GM21390 (cell line): ENCODE measurements at regions not wholly inside any gene's neighbourhood (a gene's known extent, or its start where the extent isn't known, plus 50 kb on each side); places are given as distances from the start of the nearest gene placed in this dataset.

Experiments used
- ATAC-seq: cut with Tn5 transposase; IDR thresholded peaks from one replicate; pipeline ENCODE4 v1.9.1; 2021; ENCODE audit not compliant: unreplicated experiment

DNA sequence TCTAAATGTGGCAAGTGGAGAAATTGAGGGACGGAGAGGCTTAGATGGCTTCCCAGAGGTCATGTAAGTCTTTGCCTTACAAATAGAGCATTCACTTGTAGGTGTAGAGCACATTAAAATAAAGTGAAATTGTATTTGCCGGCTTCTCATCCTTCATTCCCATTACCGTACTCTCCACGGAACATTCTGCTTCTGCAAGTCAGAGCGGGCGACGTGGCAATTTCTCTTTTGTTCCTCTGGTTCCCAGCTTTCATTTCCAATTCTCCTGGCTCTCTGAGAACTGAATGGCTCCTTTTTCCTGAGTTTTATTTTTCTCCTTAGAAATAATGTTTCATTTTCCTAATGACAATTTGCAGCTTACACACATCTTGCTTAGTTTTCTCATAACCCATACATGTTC lies 51.3 kb upstream of the PFKP start:
- no peak for ATAC-seq

DNA sequence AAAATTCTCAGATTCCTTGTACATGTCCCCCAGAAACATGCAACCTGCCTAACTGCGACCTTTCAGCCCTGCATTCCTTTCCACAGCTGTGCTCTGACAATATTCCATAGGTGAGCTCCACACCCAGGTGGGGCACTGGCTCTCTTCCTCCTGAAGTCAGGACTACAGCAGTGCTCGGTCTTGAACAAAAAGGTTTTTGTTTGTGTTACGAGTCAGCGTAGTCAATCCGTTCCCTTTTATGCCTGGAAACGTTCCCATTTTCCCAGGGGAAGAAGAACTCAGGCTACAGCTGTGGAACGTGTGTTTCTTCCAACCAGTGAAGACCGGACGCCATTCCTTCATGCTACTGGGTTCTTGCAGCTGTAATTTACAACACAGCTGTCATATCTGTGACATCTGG lies 52.4 kb upstream of the PFKP start:
- ATAC-seq: no peak

DNA sequence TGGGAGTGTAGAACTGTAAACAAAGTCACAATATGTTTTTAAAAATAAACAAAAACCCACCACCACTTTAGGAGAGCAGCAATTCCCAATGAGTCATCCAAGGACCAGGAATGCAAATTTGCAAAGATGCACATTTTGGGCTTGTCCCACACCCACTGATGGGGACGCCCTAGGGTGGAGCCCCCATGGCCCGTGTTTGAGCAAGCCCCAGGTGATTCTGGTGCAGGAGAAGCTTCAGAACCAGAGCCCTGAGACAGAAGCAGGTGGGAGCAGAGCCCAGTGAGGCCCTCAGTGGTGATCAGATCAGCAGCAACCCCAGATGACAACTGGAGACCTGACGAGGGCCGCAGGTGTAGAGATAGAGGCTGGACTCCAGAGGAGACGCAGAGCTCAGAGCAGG lies 55.1 kb upstream of the PFKP start:
- no peak for ATAC-seq

DNA sequence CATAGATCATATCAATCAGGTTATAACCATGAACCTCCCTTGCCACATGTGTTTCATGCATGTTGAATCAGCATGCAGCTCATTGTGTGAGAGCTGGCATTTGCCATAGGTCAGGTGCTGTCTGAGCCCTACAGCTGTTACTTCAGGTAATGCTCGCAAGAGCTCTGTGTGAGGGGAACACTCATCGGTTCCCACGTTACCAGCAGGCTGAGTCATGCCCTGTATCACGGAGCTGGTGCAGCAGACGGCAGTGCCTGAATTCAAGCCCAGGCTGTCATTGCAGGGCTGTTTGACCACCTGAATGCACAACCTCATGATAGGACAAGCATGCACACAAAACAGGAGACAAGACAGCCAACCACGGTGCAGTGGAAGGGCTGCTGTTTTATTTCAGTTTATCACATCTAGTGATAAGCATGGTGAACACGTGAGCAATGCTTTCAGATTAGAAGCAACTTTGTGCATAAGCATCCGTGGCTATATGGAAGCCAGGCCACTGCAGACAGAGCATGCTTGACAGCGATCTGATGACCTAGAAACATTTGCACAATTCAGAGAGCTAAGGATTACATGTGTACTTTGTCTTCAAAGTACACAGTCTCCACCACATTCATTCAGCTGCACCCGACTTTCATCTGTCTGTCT lies 56.4 kb upstream of the PFKP start:
- no peak for ATAC-seq

DNA sequence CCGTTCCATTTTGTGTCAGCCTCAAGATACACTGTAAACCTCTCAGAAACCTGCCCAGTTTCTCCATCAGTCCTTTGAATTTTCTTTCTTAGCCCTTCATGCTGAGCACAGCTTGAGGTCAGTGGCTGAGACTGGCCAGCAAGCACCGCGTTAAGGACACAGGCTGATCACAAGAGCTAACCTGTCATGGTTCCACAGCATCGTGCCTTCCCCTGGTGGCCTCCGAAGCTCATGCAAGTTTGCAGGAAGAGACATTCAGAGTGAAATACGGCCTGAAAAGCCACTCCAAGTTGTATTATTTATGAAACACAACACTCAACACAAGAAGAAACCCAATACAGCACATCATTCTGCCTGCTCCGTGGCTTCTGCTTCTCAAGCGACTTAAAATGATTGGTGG lies 57.0 kb upstream of the PFKP start:
- ATAC-seq: no peak

DNA sequence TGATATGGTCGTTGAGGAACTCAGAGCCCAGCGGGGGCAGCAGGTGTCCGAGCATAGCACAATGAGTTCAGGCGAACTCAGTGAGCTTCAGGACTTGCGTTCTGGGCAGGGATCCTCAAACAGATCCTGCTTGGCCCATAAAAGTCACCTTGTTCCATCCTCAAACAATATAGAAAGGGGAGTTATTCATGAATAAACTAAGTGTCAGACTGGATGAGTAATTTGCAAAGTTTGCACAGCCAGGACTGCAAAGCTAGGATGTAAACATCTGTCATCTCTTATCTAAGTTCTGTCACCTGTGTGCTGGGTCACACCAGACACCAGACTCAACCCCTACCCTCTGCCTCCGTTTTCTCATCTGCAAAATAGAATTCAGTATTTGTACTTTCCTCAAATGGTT lies 58.0 kb upstream of the PFKP start:
- no peak for ATAC-seq

DNA sequence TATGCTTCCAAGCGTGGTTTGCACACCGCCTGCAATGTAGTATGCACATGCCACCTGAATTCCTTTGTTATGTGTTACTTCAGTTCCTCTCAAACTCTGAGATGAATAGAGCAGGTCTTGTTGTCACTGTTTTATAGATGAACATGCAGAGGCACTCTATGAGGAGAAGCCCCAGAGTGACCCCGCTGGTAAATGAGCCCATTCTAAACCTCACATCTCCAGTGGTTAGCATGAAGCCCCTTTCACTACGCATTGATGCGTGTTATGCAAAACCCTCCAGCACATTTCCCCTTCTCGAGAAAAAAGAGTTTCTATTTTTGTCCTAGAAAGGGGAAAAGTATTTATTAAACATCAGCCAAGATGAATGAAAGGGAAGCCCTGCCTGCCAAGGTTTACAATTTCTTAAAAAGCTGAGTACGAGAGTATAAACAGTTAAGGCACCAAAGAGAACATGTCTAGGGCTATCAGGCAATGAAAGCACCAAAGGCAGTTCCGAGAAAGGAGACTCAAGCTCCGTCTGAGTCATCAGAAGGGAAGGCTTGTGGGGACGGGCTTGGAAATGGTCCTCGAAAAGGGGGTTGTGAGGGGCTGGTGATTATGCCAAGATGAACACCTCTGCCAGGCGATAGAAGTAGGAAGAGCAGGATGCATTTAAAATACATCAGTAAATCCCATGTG lies 58.7 kb upstream of the PFKP start:
- ATAC-seq: no peak

DNA sequence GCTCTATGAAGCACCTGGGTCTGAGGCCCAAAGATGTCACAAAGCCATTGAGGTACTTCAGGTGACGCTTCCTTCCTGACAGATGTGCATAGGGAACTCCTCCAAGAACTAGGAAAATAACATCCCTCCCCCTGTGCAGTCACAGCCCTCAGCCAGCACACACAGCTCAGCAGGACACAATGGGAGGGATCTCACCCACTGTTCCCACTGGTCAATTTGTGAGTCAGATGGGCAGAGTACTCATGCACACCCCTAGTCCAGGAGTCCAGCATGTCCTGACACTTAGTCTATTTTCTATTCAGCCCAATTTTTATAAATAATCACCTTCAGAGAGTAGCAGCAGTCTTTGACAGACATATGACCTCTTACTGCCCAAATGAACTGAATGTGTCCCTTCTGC lies 60.7 kb upstream of the PFKP start:
- no peak for ATAC-seq

DNA sequence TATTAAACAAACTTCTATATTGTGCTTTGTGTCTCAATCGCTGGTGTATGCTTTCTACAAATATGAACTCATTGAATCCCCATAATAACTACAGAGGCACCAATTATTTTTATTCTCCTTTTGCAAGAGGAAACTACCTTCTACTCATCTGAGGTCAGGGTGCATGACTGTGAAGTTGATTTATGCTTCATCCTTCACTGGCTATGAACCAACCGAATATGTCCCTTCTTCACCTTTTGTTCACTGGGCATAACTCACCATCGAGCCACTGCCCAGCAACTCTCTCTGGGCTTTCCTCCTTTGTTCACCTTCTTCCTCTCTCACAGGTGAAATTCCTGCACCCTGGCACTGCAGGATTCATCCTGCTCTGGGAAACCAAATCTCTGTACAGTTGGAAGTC lies 61.3 kb upstream of the PFKP start:
- no peak for ATAC-seq

DNA sequence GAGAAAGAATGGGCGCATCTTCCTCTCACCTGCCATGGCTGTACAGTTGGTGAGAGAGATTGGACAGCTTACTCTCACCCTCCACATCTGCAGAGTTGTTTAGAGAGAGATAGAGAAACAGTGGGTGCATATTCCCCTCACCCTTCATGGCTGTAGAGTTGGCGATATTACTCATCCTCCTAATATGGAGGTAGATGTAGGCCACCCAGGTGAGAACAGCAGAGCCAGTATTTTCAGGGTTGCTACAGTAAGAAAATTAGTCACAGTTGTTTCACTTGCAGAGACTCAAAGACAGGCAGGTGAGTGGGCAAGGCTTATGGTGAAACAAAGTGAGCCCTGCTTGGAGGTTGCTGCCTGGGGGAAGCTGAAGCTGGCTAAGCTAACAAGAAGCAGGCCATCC lies 65.0 kb upstream of the PFKP start:
- ATAC-seq: peak; percentile 79

DNA sequence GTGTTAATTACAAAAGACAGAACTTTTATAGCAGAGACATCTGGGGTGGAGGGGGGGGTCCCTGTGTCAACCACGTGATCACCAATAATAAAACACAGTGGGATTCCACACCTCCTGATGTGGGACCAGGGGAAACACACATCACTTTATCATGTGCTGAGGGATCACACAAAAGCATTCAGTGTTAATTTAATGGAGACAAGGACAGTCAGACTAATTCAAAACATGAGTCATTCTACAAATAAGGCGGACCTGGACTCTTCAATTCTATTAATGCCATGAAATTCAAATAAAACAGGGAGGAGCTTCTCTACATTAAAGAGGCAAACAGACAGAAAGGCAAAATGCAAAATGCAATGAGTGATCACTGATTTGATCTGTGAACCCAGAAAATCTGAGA lies 67.3 kb upstream of the PFKP start:
- no peak for ATAC-seq

DNA sequence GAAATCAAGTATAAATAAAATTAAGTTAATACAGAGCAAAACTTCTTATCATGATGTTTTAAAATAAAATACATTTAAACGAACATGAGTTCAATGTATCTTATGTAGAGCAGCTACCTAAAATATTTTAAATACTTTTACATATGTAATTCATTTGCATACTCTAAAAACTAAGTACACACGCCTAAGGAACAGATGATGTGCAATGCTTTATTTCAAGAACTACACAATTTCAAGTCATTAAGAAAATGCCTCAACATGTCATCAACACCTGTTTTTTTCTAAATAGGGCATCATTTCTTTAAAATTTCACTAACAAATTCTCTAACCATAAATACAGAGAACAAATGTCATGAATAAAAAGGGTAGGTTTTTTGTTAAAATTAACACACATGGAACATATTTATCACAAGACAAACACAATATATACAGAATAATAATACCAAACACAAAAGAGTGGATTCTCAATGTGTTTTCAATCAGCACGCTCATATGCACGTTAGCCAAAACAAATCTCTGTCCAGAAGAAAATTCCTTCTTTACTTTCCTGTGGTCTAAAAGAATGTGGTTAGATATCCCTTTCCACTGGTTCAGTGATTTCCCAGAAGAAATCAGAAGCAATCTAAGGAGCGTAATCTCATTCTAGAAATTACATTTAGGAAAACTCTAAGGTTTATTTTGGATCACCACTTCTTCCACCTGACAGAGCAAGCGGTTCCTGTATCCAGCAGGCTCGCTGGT lies 73.0 kb upstream of the PFKP start:
- no peak for ATAC-seq

DNA sequence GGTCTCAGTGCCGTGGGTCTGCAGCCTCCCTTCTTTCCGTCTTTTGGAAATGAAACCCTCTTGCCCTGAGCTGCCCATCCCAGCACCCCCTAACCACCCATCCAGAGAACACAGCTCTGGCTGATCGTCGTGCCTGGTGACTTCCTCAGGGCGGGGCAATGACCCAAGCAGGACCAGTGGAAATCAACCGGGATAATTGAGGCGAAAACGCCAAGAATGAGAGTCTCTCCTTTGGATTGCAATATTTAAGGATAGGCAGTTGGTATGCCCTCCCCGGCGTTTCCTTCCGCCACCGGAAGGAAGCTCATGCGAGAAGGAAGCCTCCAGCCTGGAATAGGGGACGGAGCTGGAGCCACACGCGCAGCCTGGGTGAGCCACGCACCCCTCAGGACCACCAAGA lies 73.7 kb upstream of the PFKP start:
- ATAC-seq: no peak

DNA sequence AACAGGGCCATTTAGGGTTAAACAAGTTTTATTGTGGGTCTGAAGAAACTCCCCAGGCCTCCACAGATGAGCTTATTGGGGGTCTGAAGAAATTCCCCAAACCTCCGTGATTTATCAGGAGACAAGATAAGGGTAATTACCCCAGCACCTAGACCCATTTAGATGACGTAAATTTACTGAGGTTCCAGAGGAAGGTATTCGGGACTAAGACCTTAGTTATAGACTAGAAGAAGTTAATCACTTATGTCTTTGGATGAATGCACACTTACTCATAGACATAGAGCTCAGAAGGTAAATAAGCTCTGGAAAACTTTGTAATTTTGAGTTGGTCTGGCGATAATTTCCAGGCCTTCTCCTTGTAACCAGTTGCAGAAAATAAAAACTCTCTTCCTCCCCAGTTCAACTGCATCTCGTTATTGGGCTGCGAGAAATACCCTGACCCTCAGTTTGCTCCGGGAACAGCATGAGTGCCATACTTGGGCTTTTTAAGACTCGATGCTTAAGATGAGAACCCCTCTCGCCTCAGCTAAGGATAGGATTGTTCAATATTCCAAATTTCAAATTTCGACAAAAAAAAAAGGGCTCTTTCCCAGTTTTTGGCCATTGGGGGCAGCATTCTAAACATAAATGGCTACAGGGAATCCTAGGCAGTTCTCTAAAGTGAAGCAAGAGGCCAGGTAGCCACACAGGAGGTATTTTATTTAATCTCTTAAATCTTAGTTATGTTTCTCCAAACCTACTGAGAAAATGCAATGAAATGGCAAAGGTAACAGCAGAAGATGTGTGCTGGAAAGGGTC lies 74.7 kb upstream of the PFKP start:
- ATAC-seq: no peak

DNA sequence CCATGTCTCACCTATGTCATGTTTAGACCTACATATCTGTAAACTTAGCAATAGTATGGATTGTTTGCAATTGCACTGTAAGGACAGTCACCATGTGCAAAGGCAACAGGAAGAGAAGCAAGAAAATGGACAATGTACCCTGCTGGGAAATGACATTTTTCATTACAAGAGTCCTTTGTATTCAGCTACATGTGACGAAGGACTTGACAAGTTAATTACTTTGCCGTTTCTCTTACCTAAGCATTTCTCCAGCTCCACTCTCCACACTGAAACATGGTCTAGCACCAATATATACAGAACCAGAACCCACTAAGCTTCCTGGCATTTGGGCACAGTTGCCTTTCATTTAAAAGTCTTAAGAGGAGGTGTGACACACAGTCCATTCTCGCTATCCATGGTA lies 76.6 kb upstream of the PFKP start:
- ATAC-seq: no peak

DNA sequence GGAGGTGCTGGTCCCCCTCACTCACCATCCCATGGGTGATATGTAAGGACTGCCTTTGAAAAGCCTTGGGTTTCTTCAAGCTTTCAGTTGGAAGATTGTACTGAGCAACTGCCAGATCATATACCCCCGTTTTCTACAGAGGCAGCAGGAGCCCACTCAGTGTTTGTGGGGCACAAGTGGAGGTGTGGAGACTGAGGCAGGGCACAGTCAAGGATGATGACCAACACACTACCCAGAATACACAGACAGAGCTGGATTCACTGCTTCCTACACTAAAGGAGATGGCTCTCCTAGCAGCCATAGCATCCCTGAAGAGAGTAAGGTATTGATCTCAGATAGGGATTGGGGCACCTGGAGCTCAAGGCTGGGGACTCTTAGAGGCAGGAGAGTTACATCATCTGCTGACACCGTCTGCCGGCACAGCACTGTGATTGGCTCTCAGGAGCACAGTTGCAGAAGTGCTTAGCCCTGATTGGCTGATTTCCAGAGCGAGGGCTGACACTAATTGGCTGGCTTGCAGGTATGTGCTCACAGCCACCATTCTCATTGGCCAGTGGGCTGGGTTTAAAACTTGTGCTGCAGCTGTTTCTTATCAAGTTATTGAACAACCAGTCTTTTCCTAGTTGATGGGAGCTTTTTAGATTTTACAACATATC lies 77.9 kb upstream of the PFKP start:
- no peak for ATAC-seq

DNA sequence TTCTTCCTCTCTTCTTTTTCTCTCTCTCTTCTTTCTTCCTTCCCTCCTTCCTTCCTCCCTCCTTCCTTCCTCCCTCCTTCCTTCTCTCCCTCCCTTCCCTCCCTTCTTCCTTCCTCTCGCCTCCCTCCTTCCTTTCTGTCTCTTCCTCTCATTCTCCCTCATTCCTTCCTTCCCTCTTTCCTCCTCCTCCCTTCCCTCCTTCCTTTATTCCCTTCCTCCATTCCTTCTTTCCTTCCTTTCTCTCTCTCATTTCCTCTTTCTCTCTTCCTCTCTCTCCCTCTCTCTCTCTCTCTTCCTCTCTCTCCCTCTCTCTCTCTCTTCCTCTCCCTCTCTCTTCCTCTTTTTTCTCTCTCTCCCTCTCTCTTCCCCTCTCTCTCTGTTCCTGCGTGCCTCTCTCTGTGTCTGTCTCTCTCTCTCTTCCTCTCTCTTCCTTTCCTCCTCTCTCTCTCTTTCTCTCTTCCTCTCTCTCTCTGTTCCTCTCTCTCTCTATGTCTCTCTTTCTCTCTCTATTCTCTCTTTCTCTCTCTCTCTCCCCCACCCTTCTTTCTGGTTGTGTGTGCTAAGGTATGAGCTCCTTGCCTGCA lies 80.1 kb upstream of the PFKP start:
- no peak for ATAC-seq

DNA sequence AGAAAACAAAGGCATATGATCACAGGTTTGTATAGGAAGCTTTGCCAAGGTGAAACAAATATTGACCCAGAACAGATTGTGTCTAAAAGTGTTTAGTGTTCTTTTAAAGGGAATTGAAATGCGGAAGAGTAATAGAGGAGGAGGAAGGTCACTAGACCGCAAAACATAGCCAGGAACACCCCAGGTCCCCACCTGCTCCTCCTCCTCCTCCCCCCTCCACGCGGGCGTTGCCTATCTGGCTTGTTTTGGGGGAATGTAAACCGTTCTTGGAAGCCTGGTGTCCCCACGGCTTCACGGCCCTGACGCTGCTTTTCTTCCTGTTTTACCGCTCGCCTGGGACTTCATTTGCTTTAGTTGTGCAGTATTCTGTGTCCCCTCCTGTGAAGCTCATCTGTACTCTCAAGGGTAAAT lies 81.0 kb upstream of the PFKP start:
- peak; percentile 46 for ATAC-seq

DNA sequence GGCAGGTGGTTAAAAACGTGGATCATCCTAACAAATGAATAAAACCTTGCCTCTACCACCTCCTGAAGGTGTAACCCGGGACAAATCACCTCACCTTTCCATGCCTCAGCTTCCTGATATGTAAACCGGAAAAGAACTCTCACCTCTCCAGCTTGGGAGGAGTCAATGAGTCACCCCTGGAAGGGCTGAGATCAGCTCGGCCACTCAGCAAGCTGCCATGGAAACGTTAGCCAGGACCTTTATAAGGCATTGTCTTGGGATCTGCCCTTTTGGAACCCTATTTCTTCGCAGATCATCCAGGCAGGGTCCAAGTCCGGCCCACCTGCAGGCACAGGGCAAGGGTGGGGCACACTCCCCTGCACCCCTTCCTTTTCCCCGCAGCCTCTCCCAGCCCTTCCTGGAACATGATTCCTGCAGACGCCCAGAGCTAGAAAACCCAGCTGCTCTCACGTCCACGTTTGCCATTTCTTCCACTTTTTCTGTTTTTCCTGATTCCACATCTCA lies 81.6 kb upstream of the PFKP start:
- ATAC-seq: no peak

DNA sequence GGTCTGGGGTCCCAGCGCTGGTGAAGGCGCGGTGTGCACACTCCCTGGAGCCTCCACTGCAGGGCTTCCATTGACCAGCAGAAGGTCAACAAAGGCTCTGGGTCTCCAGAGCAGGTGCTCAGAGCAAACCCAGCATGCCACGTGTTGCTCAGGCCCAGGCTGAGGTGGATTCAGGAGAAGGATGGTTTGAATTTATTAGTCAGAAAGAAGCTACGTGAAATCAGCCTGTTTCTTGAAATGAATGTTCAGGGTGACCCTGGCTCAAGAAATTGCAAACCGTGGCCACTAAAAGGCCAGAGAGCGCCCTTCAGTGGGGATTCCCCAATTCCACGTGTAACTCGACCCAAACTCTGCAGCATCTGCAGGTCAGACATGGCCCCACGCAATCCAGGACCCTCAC lies 82.7 kb upstream of the PFKP start:
- ATAC-seq: no peak

DNA sequence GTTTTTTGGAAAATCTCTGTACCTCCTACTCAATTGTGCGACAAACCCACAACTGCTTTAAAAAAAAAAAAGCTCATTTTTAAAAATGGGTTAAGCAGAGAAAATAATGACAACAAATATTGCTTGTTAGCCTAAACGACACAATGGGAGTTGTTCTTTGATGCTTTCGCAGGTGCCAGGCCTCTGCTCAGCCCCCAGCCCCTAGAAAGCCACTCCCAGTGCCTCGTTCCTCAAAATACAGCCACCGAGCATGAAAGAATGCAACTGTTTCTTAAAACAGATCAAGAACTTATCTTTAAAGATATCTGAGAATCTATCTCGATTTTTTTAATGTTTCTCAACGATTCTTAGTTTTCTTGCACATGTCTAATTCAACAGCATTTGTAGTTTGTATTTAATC lies 85.2 kb upstream of the PFKP start:
- ATAC-seq: no peak
